ENCODE measurements at regions not wholly inside any gene's neighbourhood (a gene's known extent, or its start where the extent isn't known, plus 50 kb on each side); places are given as distances from the start of the nearest gene placed in this dataset.

GRCh38 chr2:180474716-180475115 lies 467.6 kb upstream of the CWC22 start:
- TF ChIP-seq CTCF (IDR thresholded peaks at IDR 0.05) (no peak), POLR2AphosphoS5 (IDR thresholded peaks at IDR 0.05) (no peak)
